ENCODE measurements at regions not wholly inside any gene's neighbourhood (a gene's known extent, or its start where the extent isn't known, plus 50 kb on each side); places are given as distances from the start of the nearest gene placed in this dataset.

DNA sequence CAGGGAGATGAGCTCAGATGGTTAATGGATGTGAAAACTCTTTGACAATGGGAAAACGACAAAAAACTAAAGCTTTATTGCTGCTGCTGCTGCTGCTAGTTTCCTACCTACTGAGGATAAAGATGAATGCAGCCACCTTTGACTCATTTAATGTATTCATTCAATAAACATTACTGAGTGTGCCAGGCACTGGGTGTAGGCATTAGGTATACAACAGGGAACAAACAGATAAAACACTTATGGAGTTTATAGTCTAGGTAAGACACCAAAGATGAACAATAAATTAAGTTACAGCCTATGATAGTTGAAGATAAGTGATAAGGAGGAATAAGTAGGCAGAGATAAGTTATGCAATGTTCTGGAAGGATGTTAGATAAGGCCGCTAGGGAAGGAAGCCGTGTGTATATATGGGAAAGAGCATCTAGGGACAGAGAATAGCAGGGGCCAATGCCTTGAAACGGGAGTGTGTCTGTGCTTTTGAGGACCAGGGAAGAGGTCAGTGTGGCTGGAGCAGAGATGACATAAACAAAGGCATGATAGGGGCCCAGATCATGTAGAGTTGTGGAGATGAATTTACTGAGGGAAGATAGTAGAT is 477.6 kb downstream of the NTRK2 start:
- no peak for DNase-seq (ENCODE audit: extremely low read depth in 1 of 4, low spot score in 3 of 4)
- FAIRE-seq = no peak
- intact Hi-C loops (cut with micrococcal nuclease) = no loop called here

GRCh38 chr9:85142968-85143367 is 473.4 kb downstream of the NTRK2 start:
- H3K36me3 ChIP-seq (ENCODE audit: control insufficient read depth, insufficient read depth, low read length) = no peaks in the 10 kb centered on the region
- no peak overlapping the region for H3K27ac ChIP-seq (ENCODE audit: extremely low read depth, low read depth, low read length)
- no peaks in the 10 kb centered on the region for H3K27me3 ChIP-seq (ENCODE audit: control insufficient read depth in 2 of 2, insufficient read depth in 2 of 2, low read length in 2 of 2)
- no peak overlapping the region for H3K4me2 ChIP-seq (ENCODE audit: insufficient read depth, low read length)
- ChIA-PET POLR2A (no interaction called here), CTCF (ENCODE audit: low intra/inter-chr PET ratio) (no interaction called here)
- no peaks in the 10 kb centered on the region for H3K9me3 ChIP-seq (replicated peaks; ENCODE audit: control insufficient read depth, insufficient read depth, low read depth, low read length)
- H3K9ac ChIP-seq (ENCODE audit: insufficient read depth in 1 of 2, low read depth in 2 of 2, low read length in 2 of 2) = no peak overlapping the region
- peak in 1 of 2 experiments; percentile 31; a peak in 1 of 4 replicates for TF ChIP-seq RAD21 (CRISPR knock-in tag; conservative IDR thresholded peaks at IDR 0.05 in 1 of 2, IDR thresholded peaks at IDR 0.05 in 1 of 2)
- TF ChIP-seq ADNP (tag; IDR thresholded peaks at IDR 0.05) = no peak
- no peak for TF ChIP-seq NUFIP1 (IDR thresholded peaks at IDR 0.05; ENCODE audit: partially characterized antibody)
- TF ChIP-seq, protein P1, sequence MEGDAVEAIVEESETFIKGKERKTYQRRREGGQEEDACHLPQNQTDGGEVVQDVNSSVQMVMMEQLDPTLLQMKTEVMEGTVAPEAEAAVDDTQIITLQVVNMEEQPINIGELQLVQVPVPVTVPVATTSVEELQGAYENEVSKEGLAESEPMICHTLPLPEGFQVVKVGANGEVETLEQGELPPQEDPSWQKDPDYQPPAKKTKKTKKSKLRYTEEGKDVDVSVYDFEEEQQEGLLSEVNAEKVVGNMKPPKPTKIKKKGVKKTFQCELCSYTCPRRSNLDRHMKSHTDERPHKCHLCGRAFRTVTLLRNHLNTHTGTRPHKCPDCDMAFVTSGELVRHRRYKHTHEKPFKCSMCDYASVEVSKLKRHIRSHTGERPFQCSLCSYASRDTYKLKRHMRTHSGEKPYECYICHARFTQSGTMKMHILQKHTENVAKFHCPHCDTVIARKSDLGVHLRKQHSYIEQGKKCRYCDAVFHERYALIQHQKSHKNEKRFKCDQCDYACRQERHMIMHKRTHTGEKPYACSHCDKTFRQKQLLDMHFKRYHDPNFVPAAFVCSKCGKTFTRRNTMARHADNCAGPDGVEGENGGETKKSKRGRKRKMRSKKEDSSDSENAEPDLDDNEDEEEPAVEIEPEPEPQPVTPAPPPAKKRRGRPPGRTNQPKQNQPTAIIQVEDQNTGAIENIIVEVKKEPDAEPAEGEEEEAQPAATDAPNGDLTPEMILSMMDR (IDR thresholded peaks at IDR 0.05 in 2 of 3, conservative IDR thresholded peaks at IDR 0.05 in 1 of 3; ENCODE audit: insufficient read depth in 2 of 3, low read depth in 1 of 3, low read length in 3 of 3) = peak in 2 of 3 experiments; percentile 32 to 36; a peak in 2 of 6 replicates
- no peak for TF ChIP-seq HDAC2 (IDR thresholded peaks at IDR 0.05)
- no peak for TF ChIP-seq ELF2 (CRISPR knock-in tag; IDR thresholded peaks at IDR 0.05)
- TF ChIP-seq, protein P2, sequence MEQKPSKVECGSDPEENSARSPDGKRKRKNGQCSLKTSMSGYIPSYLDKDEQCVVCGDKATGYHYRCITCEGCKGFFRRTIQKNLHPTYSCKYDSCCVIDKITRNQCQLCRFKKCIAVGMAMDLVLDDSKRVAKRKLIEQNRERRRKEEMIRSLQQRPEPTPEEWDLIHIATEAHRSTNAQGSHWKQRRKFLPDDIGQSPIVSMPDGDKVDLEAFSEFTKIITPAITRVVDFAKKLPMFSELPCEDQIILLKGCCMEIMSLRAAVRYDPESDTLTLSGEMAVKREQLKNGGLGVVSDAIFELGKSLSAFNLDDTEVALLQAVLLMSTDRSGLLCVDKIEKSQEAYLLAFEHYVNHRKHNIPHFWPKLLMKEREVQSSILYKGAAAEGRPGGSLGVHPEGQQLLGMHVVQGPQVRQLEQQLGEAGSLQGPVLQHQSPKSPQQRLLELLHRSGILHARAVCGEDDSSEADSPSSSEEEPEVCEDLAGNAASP (IDR thresholded peaks at IDR 0.05) = no peak
- FAIRE-seq (no peak), ATAC-seq (no peak), DNase-seq (ENCODE audit: extremely low read depth in 1 of 4, low spot score in 3 of 4) (peak in 3 of 4 experiments; percentile 1 to 5 (median 4))
- WGBS (ENCODE audit: insufficient coverage, low coverage, missing lambda C conversion rate) = 0% methylated on average over 1 of the region's 1 CpG
- no peaks in the 10 kb centered on the region for H3K9me1 ChIP-seq (ENCODE audit: control insufficient read depth, insufficient read depth, low read length)
- H3K79me2 ChIP-seq (ENCODE audit: control insufficient read depth, insufficient read depth, low read length) = no peaks in the 10 kb centered on the region
- H3K4me1 ChIP-seq (replicated peaks in 1 of 2; ENCODE audit: control insufficient read depth in 2 of 2, insufficient read depth in 2 of 2, low read length in 2 of 2) = no peaks in the 10 kb centered on the region
- no peak overlapping the region for H3K4me3 ChIP-seq
- H2AFZ ChIP-seq (ENCODE audit: low read depth, low read length) = no peak overlapping the region
- intact Hi-C loops (cut with micrococcal nuclease) (loop anchor here (2.0 kb wide), 1 partner anchor 746 kb away; no protein-coding TSS in a partner anchor), in situ Hi-C loops (cut with MboI) (no loop called here)
- BruUV-seq (replicated peaks) = no TSS peak
- no peaks in the 10 kb centered on the region for H4K20me1 ChIP-seq (replicated peaks; ENCODE audit: control insufficient read depth, insufficient read depth, low read length)

More for the DNA sequence above, 477.6 kb downstream of the NTRK2 start:
- ChIA-PET POLR2A (interaction anchor here (0.7 kb wide), 1 partner anchor 49 kb away, joined by 3 read pairs; no protein-coding TSS in a partner anchor), CTCF (ENCODE audit: low intra/inter-chr PET ratio) (no interaction called here)
- Histone ChIP-seq H2AFZ (ENCODE audit: low read depth, low read length) (no peak overlapping the region), H3K4me1 (replicated peaks in 1 of 2; ENCODE audit: control insufficient read depth in 2 of 2, insufficient read depth in 2 of 2, low read length in 2 of 2) (no peaks in the 10 kb centered on the region), H3K9ac (ENCODE audit: insufficient read depth in 1 of 2, low read depth in 2 of 2, low read length in 2 of 2) (no peak overlapping the region), H3K4me2 (ENCODE audit: insufficient read depth, low read length) (no peak overlapping the region), H3K36me3 (ENCODE audit: control insufficient read depth, insufficient read depth, low read length) (no peaks in the 10 kb centered on the region), H3K4me3 (no peak overlapping the region), H3K27ac (ENCODE audit: extremely low read depth, low read depth, low read length) (no peak overlapping the region), H4K20me1 (replicated peaks; ENCODE audit: control insufficient read depth, insufficient read depth, low read length) (no peaks in the 10 kb centered on the region), H3K9me3 (replicated peaks; ENCODE audit: control insufficient read depth, insufficient read depth, low read depth, low read length) (no peaks in the 10 kb centered on the region), H3K79me2 (ENCODE audit: control insufficient read depth, insufficient read depth, low read length) (no peaks in the 10 kb centered on the region), H3K27me3 (ENCODE audit: control insufficient read depth in 2 of 2, insufficient read depth in 2 of 2, low read length in 2 of 2) (no peaks in the 10 kb centered on the region), H3K9me1 (ENCODE audit: control insufficient read depth, insufficient read depth, low read length) (no peaks in the 10 kb centered on the region)
- TF ChIP-seq ILF3 (IDR thresholded peaks at IDR 0.05; ENCODE audit: borderline replicate concordance) (no peak), ZNF699 (CRISPR knock-in tag; IDR thresholded peaks at IDR 0.05; ENCODE audit: insufficient replicate concordance) (no peak), PML (IDR thresholded peaks at IDR 0.05; ENCODE audit: low read length) (no peak), SIN3B (IDR thresholded peaks at IDR 0.05; ENCODE audit: low read depth) (no peak), ZNF133 (CRISPR knock-in tag; IDR thresholded peaks at IDR 0.05) (no peak), RAD51 (IDR thresholded peaks at IDR 0.05; ENCODE audit: borderline replicate concordance, low read depth) (no peak), TEAD1 (CRISPR knock-in tag; IDR thresholded peaks at IDR 0.05) (no peak), FOSL1 (tag; conservative IDR thresholded peaks at IDR 0.05) (no peak), TAF9B (IDR thresholded peaks at IDR 0.05; ENCODE audit: partially characterized antibody) (no peak)
- BruUV-seq (replicated peaks) = no TSS peak
- ATAC-seq = no peak
- 0% methylated on average over 3 of the region's 4 CpGs for WGBS (ENCODE audit: insufficient coverage, low coverage, missing lambda C conversion rate)
- in situ Hi-C loops (cut with MboI) = no loop called here
